ENCODE measurements at regions not wholly inside any gene's neighbourhood (a gene's known extent, or its start where the extent isn't known, plus 50 kb on each side); places are given as distances from the start of the nearest gene placed in this dataset.
A peak's percentile ranks its signal among the peaks of the same experiment; 100 is the strongest.

DNA sequence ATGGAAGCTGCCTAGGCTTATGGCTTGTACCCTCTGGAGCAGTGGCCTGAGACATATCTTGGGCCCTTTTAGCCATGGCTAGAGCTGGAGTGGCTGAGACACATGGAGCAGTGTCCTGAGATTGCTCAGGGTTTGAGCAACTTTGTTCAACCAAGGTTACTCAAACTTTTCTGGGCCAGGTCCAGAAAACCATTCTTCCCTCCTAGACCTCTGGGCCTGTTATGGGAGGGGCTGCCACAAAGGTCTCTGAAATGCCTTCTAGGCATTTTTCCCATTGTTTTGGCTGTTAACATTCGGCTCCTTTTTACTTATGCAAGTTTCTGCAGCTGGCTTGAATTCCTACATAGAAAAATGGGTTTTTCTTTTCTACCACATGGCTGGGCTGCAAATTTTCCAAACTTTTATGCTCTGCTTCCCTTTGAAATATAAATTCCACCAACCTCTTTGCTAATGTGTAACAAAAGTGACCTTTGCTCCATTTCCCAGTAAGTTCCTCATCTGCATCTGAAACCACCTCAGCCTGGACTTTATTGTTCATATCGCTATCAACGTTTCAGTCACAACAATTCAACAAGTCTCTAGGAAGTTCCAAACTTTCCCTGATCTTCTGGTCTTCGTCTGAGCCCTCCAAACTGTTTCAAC, 84.9 kb upstream of the MAP4K3 start:
- Histone ChIP-seq H3K9me3 (ENCODE audit: low read length) (peaks cover 22% of the 10 kb centered on the region), H2AFZ (ENCODE audit: low read length) (no peak overlapping the region), H3K4me3 (replicated peaks in 1 of 3; ENCODE audit: insufficient read depth in 1 of 3, low read depth in 2 of 3, low read length in 3 of 3) (no peak overlapping the region), H3K36me3 (replicated peaks in 1 of 2; ENCODE audit: control insufficient read depth in 1 of 2, insufficient read depth in 2 of 2, low read length in 2 of 2) (peaks cover 1 to 29% of the 10 kb centered on the region in 2 experiments; a peak in 3 of 5 replicates), H3K4me2 (ENCODE audit: low read depth, low read length) (no peak overlapping the region), H4K20me1 (ENCODE audit: insufficient read depth, low read length) (no peaks in the 10 kb centered on the region), H3K27ac (ENCODE audit: extremely low read length, insufficient read depth, low read length) (no peak overlapping the region), H3K9ac (ENCODE audit: insufficient read depth, low read depth, low read length) (no peak overlapping the region), H3K4me1 (ENCODE audit: insufficient read depth, low read length) (peaks cover 81% of the 10 kb centered on the region), H3K79me2 (ENCODE audit: insufficient read depth, low read length) (peaks cover 2% of the 10 kb centered on the region), H3K27me3 (ENCODE audit: control insufficient read depth in 1 of 2, insufficient read depth in 2 of 2, low read length in 2 of 2) (no peaks in the 10 kb centered on the region)
- ChIA-PET POLR2A (no interaction called here), CTCF (ENCODE audit: low intra/inter-chr PET ratio, low total read pairs) (no interaction called here)
- BruUV-seq (replicated peaks) = no TSS peak
- intact Hi-C loops (cut with micrococcal nuclease; ENCODE audit: unreplicated experiment) = no loop called here
- no peak for DNase-seq (ENCODE audit: low spot score)
- in situ Hi-C loops (cut with HindIII; ENCODE audit: extremely low pct_ligation_motif_present, low pct_unique_long_range_greater_than_20kb) = no loop called here
- FAIRE-seq = no peak
- 70% methylated on average over 4 of the region's 4 CpGs for WGBS (ENCODE audit: low lambda C conversion rate)
- ATAC-seq = no peak
- TF ChIP-seq CCAR2 (optimal IDR thresholded peaks at IDR 0.05; ENCODE audit: low read depth, low read length) = no peak
- 0 out of 2 replicates have a peak, but pooled peaks have one; percentile 46 for TF ChIP-seq NCOR1 (IDR thresholded peaks at IDR 0.05; ENCODE audit: borderline replicate concordance, low read length)
- TF ChIP-seq ELF3 (CRISPR knock-in tag; IDR thresholded peaks at IDR 0.05) = 0 out of 2 replicates have a peak, but pooled peaks have one; percentile 26
- no peak for TF ChIP-seq ZNF598 (CRISPR knock-in tag; IDR thresholded peaks at IDR 0.05; ENCODE audit: borderline replicate concordance)
- TF ChIP-seq AHR (CRISPR knock-in tag; IDR thresholded peaks at IDR 0.05) = no peak
- TF ChIP-seq FOXJ3 (CRISPR knock-in tag; IDR thresholded peaks at IDR 0.05; ENCODE audit: borderline replicate concordance) = peak; percentile 37; the same call in 1 of the 2 replicates
- no peak for TF ChIP-seq ZNF782 (CRISPR knock-in tag; IDR thresholded peaks at IDR 0.05; ENCODE audit: borderline replicate concordance)
- TF ChIP-seq, protein P1, sequence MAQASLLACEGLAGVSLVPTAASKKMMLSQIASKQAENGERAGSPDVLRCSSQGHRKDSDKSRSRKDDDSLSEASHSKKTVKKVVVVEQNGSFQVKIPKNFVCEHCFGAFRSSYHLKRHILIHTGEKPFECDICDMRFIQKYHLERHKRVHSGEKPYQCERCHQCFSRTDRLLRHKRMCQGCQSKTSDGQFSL (CRISPR knock-in tag; IDR thresholded peaks at IDR 0.05) = no peak
- peak; percentile 37; the same call in 1 of the 2 replicates for TF ChIP-seq HNF4A (CRISPR knock-in tag; IDR thresholded peaks at IDR 0.05)
- no peak for TF ChIP-seq CREM (IDR thresholded peaks at IDR 0.05)
- TF ChIP-seq CREM (CRISPR knock-in tag; IDR thresholded peaks at IDR 0.05) = no peak
- TF ChIP-seq ZNF564 (CRISPR knock-in tag; IDR thresholded peaks at IDR 0.05) = no peak
- peak; percentile 41; the same call in 1 of the 2 replicates for TF ChIP-seq HNF1A (IDR thresholded peaks at IDR 0.05; ENCODE audit: low read depth)
- TF ChIP-seq HNF1A (CRISPR knock-in tag; IDR thresholded peaks at IDR 0.05; ENCODE audit: borderline replicate concordance) = no peak
- TF ChIP-seq ZNF713 (CRISPR knock-in tag; IDR thresholded peaks at IDR 0.05) = no peak
- no peak for TF ChIP-seq POLR2A (IDR thresholded peaks at IDR 0.05; ENCODE audit: insufficient read depth in 1 of 2, low read depth in 2 of 2, low read length in 2 of 2)
- TF ChIP-seq, protein P2, sequence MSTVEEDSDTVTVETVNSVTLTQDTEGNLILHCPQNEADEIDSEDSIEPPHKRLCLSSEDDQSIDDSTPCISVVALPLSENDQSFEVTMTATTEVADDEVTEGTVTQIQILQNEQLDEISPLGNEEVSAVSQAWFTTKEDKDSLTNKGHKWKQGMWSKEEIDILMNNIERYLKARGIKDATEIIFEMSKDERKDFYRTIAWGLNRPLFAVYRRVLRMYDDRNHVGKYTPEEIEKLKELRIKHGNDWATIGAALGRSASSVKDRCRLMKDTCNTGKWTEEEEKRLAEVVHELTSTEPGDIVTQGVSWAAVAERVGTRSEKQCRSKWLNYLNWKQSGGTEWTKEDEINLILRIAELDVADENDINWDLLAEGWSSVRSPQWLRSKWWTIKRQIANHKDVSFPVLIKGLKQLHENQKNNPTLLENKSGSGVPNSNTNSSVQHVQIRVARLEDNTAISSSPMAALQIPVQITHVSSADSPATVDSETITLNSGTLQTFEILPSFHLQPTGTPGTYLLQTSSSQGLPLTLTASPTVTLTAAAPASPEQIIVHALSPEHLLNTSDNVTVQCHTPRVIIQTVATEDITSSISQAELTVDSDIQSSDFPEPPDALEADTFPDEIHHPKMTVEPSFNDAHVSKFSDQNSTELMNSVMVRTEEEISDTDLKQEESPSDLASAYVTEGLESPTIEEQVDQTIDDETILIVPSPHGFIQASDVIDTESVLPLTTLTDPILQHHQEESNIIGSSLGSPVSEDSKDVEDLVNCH (CRISPR knock-in tag; IDR thresholded peaks at IDR 0.05) = no peak
